ENCODE measurements at regions not wholly inside any gene's neighbourhood (a gene's known extent, or its start where the extent isn't known, plus 50 kb on each side); places are given as distances from the start of the nearest gene placed in this dataset.

DNA sequence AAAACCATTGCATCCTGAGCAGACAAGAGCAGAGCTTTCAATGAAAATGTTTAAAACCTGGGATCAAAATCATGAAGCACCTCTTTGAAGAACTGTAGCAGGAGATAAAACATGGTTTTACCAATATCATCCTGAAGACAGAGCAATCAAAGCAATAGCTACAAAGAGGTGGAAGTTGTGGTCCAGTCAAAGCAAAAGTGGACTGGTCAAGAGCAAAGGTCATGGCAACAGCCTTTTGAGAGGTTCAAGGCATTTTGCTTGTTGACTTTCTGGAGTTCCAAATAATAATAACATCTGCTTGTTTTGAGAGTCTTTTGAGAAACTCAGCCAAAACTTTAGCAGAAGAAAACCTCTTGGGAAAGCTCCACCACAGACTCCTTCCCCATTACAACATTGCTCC lies 893.9 kb upstream of the POT1 start:
- TF ChIP-seq CTCF (IDR thresholded peaks at IDR 0.05): no peak
- no peak for TF ChIP-seq EZH2phosphoT487 (IDR thresholded peaks at IDR 0.05)
